GM12875 (cell line): ENCODE measurements at regions not wholly inside any gene's neighbourhood (a gene's known extent, or its start where the extent isn't known, plus 50 kb on each side); places are given as distances from the start of the nearest gene placed in this dataset.

Experiments used
- H3K4me3 ChIP-seq: one replicate; pipeline ENCODE4 v1.5.1; 2011; ENCODE audit warnings: low read depth, low read length, control low read depth
- CTCF ChIP-seq: IDR thresholded peaks from 2 replicates; pipeline ENCODE4 v1.5.1; 2011; ENCODE audit warnings: low read depth, mild to moderate bottlenecking, control low read depth, inconsistent platforms, low read length, moderate library complexity, borderline replicate concordance; ENCODE audit not compliant: insufficient read depth

DNA sequence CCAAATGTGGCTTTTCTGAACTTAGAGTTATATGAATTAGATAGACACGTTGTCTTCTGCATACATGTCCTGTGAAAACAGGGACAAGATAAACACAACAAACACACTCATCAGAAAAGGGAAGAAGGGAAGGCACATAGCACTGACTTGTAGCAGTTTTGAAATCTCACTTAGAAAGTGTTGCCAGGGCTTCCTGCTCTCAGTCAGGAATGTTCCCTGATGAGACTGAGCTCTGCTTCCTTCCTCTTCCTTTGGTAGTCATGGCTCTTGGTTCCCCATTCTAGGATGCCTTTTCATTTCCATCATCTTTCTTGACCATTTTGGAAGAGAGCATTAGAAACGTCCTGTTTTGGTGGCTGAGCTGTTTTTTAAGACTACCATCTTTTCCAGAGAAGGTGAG, 233.8 kb upstream of the LYZL1 start:
- TF ChIP-seq CTCF, result no peak

GRCh38 chr10:29056729-29057128, 232.1 kb upstream of the LYZL1 start:
- TF ChIP-seq CTCF, result no peak
- H3K4me3 ChIP-seq, result no peak overlapping the region

More for the DNA sequence above, 233.8 kb upstream of the LYZL1 start:
- no peak overlapping the region for H3K4me3 ChIP-seq

DNA sequence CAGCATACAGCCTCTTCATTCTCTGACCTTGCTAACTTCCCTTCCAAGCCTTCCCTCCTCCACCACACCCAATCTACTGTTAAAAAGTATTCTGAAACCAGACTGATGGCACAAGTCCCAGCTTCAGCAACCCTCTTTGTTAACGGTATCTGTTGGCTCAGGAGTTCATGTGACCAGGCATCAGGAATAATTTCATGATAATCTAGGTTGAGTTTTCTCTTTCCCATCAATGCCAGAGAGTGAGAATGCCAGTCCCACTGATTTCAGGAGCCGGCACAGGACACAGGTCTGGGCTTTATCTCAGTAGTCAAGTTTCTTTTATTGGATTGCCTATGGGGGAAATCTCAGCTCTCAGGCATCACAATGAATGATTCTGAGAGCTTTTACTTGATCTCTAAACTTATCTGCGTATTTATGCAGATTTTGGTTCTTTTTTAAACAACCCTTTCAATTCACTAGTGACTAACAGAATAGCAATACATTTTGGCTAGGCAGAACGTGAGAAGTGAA, 231.0 kb upstream of the LYZL1 start:
- no peak for TF ChIP-seq CTCF
- no peak overlapping the region for H3K4me3 ChIP-seq

GRCh38 chr10:29063806-29064644, 224.8 kb upstream of the LYZL1 start:
- no peak overlapping the region for H3K4me3 ChIP-seq
- TF ChIP-seq CTCF, result no peak

- no peak for TF ChIP-seq CTCF
- H3K4me3 ChIP-seq, result no peak overlapping the region
Measured at GRCh38 chr10:29064680-29065079, 224.2 kb upstream of the LYZL1 start.

DNA sequence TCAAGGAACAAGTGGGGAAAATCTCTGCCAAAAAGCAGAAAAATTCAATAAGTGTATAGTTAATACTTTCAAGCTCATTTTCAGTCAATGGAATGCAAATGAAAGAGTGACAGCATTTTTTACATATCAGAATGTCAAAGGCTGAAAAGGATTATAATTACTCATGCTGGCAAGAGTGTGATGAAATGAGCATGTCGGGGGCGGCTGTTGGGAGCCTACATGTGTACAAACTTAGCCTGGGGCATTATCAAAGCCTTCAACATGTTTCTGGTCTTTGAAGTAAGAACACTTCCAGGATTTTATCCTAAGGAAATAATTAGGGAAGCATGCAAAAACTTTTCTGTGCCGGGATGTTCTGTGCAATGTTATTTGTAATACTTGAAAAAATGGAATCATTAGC, 221.7 kb upstream of the LYZL1 start:
- no peak overlapping the region for H3K4me3 ChIP-seq
- TF ChIP-seq CTCF, result no peak

DNA sequence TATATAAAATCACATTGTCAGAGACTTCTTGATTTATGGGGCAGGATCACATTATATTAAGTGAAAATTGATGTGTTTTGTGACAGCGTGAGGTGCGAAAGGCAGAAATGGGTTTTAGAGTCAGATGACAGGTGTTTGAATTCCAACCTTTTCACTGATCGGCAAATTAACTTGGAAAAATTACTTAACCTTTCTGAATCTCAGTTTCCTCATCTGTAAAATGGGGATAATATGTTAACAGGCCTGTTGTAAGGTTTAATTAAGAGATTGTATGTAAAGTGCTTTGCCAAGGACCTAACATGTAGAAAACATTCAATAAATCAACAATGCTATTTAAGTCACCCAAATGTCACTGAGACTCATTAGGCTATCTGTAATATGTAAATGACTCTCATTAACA, 221.2 kb upstream of the LYZL1 start:
- no peak overlapping the region for H3K4me3 ChIP-seq
- no peak for TF ChIP-seq CTCF
